ENCODE measurements at regions not wholly inside any gene's neighbourhood (a gene's known extent, or its start where the extent isn't known, plus 50 kb on each side); places are given as distances from the start of the nearest gene placed in this dataset.
"Not testable (repeated sequence)": the region's sequence is repeated elsewhere in the genome, so short reads cannot be mapped to it uniquely, and the experiment has no call there.

DNA sequence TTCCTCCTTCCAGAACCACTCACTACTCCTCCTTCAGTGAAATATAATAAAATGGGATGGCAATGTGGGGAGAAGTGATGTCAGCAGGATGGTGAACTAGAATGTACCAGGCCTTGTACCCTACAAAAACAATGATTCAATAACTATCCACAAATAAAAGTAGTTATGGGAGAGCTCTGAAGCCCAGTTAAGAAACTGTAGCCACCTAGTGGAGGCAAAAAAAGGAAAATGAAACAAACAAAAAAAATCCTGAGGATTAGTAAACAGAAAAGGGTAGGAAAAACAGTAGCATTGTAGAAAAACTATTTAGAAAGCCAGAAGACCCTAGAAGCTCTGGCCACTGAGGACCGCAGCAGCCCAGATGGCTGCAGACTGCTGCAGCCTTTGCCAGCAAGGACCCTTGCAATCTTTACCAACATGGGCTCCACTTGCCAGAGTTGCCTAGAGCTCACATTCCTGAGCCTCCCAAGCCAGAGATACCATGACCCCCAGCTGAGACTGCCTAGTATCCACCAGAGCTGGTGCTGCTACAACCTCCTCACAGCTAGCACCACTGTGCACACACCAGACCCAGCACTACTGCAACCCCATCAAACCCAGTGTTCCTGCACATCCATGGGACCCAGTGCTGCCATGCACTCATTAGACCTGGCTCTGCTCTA is 259.7 kb upstream of the MSX2 start:
- Histone ChIP-seq H3K4me3 (replicated peaks; ENCODE audit: insufficient read depth, low read length) (no peak overlapping the region), H3K27me3 (ENCODE audit: insufficient read depth, poor library complexity, severe bottlenecking) (no peaks in the 10 kb centered on the region), H3K27ac (replicated peaks) (no peak overlapping the region)
- no peak for DNase-seq (ENCODE audit: low read depth in 1 of 2, low spot score in 1 of 2)
- TF ChIP-seq, protein P1, sequence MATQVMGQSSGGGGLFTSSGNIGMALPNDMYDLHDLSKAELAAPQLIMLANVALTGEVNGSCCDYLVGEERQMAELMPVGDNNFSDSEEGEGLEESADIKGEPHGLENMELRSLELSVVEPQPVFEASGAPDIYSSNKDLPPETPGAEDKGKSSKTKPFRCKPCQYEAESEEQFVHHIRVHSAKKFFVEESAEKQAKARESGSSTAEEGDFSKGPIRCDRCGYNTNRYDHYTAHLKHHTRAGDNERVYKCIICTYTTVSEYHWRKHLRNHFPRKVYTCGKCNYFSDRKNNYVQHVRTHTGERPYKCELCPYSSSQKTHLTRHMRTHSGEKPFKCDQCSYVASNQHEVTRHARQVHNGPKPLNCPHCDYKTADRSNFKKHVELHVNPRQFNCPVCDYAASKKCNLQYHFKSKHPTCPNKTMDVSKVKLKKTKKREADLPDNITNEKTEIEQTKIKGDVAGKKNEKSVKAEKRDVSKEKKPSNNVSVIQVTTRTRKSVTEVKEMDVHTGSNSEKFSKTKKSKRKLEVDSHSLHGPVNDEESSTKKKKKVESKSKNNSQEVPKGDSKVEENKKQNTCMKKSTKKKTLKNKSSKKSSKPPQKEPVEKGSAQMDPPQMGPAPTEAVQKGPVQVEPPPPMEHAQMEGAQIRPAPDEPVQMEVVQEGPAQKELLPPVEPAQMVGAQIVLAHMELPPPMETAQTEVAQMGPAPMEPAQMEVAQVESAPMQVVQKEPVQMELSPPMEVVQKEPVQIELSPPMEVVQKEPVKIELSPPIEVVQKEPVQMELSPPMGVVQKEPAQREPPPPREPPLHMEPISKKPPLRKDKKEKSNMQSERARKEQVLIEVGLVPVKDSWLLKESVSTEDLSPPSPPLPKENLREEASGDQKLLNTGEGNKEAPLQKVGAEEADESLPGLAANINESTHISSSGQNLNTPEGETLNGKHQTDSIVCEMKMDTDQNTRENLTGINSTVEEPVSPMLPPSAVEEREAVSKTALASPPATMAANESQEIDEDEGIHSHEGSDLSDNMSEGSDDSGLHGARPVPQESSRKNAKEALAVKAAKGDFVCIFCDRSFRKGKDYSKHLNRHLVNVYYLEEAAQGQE (IDR thresholded peaks at IDR 0.05; ENCODE audit: insufficient replicate concordance, low read depth): no peak
- no peak for TF ChIP-seq POLR2AphosphoS5 (IDR thresholded peaks at IDR 0.05; ENCODE audit: low read depth)
- no peak for TF ChIP-seq GABPA (IDR thresholded peaks at IDR 0.05; ENCODE audit: low read depth)
- TF ChIP-seq, protein P2, sequence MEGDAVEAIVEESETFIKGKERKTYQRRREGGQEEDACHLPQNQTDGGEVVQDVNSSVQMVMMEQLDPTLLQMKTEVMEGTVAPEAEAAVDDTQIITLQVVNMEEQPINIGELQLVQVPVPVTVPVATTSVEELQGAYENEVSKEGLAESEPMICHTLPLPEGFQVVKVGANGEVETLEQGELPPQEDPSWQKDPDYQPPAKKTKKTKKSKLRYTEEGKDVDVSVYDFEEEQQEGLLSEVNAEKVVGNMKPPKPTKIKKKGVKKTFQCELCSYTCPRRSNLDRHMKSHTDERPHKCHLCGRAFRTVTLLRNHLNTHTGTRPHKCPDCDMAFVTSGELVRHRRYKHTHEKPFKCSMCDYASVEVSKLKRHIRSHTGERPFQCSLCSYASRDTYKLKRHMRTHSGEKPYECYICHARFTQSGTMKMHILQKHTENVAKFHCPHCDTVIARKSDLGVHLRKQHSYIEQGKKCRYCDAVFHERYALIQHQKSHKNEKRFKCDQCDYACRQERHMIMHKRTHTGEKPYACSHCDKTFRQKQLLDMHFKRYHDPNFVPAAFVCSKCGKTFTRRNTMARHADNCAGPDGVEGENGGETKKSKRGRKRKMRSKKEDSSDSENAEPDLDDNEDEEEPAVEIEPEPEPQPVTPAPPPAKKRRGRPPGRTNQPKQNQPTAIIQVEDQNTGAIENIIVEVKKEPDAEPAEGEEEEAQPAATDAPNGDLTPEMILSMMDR (IDR thresholded peaks at IDR 0.05; ENCODE audit: insufficient read depth, low read length): no peak
- no peak for TF ChIP-seq SPI1 (IDR thresholded peaks at IDR 0.05; ENCODE audit: borderline replicate concordance, low read depth)

DNA sequence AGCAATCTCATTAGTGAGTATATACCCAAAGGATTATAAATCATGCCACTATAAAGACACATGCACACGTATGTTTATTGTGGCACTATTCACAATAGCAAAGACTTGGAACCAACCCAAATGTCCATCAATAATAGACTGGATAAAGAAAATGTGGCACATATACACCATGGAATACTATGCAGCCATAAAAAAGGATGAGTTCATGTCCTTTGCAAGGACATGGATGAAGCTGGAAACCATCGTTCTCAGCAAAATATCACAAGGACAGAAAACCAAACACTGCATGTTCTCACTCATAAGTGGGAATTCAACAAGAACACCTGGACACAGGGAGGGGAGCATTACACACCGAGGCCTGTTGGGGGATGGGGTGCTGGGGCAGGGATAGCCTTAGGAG is 252.9 kb upstream of the MSX2 start:
- not testable (repeated sequence) for H3K27me3 ChIP-seq (ENCODE audit: insufficient read depth, poor library complexity, severe bottlenecking); H3K4me3 ChIP-seq (replicated peaks; ENCODE audit: insufficient read depth, low read length)

DNA sequence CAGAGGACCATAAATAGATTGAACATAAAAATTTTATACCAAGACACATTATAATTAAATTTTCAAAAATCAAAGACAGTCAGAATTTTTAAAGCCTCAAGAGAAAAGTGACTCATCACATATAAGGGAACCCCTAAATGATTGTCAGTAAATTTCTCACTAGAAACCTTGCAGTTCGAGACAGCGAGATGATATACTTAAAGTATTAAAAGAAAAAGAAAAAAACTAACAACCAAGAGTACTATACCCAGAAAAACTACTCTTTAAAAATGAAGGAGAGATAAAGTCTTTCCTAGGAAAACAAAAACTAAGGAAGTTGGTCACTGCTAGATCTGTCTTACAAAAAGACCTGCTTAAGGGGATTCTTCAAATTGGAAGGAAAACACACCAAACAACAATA is 251.4 kb upstream of the MSX2 start:
- DNase-seq (ENCODE audit: low read depth in 1 of 2, low spot score in 1 of 2): no peak
- H3K27ac ChIP-seq (replicated peaks): no peak overlapping the region
- no peak overlapping the region for H3K4me3 ChIP-seq (replicated peaks; ENCODE audit: insufficient read depth, low read length)
- no peaks in the 10 kb centered on the region for H3K27me3 ChIP-seq (ENCODE audit: insufficient read depth, poor library complexity, severe bottlenecking)
- TF ChIP-seq POLR2AphosphoS5 (IDR thresholded peaks at IDR 0.05; ENCODE audit: low read depth): no peak
- TF ChIP-seq, protein P2 (IDR thresholded peaks at IDR 0.05; ENCODE audit: insufficient read depth, low read length): no peak

More for the DNA sequence above, 252.9 kb upstream of the MSX2 start:
- DNase-seq (ENCODE audit: low read depth in 1 of 2, low spot score in 1 of 2); H3K27ac ChIP-seq (replicated peaks): not testable (repeated sequence)

DNA sequence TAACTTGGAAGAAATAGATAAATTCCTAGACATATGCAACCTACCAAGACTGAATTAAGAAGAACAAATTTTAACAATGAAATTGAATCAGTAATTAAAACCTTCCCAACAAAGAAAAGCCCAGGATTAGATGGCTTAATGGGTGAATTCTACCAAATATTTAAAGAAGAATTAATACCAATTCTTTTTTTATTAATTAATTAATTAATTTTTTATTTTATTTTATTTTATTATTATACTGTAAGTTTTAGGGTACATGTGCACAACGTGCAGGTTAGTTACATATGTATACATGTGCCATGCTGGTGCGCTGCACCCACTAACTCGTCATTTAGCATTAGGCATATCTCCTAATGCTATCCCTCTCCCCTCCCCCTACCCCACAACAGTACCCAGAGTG is 248.4 kb upstream of the MSX2 start:
- H3K4me3 ChIP-seq (replicated peaks; ENCODE audit: insufficient read depth, low read length); H3K27me3 ChIP-seq (ENCODE audit: insufficient read depth, poor library complexity, severe bottlenecking); H3K27ac ChIP-seq (replicated peaks); DNase-seq (ENCODE audit: low read depth in 1 of 2, low spot score in 1 of 2): not testable (repeated sequence)

DNA sequence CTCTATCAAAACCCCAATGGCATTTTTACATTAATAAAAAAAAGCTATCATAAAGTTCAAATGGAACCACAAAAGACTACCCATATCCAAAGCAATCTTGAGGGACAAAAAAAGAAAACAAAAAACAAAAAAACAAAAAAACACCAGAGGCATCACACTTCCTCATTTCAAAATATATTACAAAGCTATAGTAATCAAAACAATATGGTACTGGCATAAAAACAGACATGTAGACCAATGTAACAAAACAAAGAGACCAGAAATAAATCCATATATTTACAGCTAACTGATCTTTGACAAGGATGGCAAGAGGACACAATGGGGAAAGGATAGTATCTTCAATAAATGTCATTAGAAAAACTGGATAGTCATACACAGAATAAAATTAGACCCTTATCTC is 245.1 kb upstream of the MSX2 start:
- no peak overlapping the region for H3K4me3 ChIP-seq (replicated peaks; ENCODE audit: insufficient read depth, low read length)
- TF ChIP-seq, protein P1 (IDR thresholded peaks at IDR 0.05; ENCODE audit: insufficient replicate concordance, low read depth): no peak
- TF ChIP-seq SPI1 (IDR thresholded peaks at IDR 0.05; ENCODE audit: borderline replicate concordance, low read depth): peak; percentile 37; the same call in 1 of the 2 replicates
- TF ChIP-seq POLR2AphosphoS5 (IDR thresholded peaks at IDR 0.05; ENCODE audit: low read depth): no peak
- TF ChIP-seq, protein P2 (IDR thresholded peaks at IDR 0.05; ENCODE audit: insufficient read depth, low read length): no peak
- no peak for TF ChIP-seq GABPA (IDR thresholded peaks at IDR 0.05; ENCODE audit: low read depth)
- DNase-seq (ENCODE audit: low read depth in 1 of 2, low spot score in 1 of 2): no peak
- H3K27ac ChIP-seq (replicated peaks): no peak overlapping the region
- H3K27me3 ChIP-seq (ENCODE audit: insufficient read depth, poor library complexity, severe bottlenecking): no peaks in the 10 kb centered on the region
